Activated CD4-positive, alpha-beta T cell treated with anti-CD3 and anti-CD28 coated beads, Interleukin-2, amount 50 U/mL, for 16 hours (primary cell): ENCODE measurements at regions not wholly inside any gene's neighbourhood (a gene's known extent, or its start where the extent isn't known, plus 50 kb on each side); places are given as distances from the start of the nearest gene placed in this dataset.
"Not testable (repeated sequence)": the region's sequence is repeated elsewhere in the genome, so short reads cannot be mapped to it uniquely, and the experiment has no call there.

Source experiments
- DNase-seq: peaks from one replicate; pipeline ENCODE4 v3.0.0-alpha.2; 2020

DNA sequence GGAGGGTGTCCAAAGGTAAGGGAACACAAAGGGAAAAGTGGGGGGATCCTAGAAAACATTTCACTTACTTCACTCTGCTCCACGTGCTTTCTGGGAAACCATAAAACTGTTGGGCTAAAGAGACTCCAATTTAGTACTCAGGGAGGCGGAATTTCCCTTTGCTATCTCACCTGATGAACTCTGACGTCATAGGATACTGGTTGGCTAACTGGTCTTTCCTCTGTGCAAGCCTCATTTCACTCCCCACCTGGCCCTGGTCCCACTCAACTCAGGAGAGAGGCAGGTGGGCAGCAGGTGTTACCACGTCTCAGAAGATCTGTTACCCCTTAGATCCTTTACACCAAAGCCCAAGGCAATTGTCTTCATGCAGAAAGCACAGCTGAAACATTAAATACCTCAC, 51.8 kb upstream of the PMAIP1 start:
- DNase-seq: no peak

DNA sequence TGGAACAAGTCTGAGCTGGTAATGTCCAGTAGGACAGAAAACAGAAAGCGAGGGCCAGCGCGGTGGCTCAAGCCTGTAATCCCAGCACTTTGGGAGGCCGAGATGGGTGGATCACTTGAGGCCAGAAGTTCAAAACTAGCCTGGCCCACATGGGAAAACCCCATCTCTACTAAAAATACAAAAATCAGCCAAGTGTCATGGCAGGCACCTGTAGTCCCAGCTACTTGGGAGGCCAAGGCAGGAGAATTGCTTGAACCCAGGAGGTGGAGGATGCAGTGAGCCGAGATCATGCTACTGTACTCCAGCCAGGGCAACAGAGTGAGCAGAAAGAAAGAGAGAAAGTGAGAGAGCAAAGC, 52.3 kb upstream of the PMAIP1 start:
- DNase-seq: not testable (repeated sequence)

DNA sequence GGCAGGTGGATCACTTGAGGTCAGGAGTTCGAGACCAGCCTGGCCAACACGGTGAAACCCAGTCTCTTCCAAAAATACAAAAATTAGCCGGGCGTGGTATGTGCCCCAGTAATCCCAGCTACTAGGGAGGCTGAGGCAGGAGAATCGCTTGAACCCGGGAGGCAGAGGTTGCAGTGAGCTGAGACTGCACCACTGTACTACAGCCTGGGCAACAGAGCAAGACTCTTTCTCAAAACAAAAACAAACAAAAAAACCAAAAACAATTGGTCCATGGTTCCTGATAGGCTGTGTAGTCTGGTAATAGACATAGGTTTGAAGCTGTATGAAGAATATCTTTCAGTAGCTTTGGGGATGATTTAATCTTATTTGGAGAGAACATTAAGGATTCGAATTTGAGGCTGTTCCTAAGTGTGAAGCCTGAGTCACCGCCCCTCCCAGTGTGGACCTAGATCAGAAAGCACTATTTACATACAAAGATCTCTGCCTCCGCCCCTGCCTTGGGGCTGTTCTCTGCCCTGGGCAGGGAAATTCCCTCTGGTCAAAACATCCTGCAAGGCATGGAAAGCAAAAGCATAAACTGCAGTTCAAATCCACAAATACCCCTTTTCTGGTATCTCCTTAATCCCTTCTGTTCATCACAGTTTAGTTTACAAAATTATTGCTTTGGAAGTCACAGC, 52.8 kb upstream of the PMAIP1 start:
- DNase-seq: peak; percentile 69

- no peak for DNase-seq
Measured at GRCh38 chr18:59842947-59843346, 56.8 kb upstream of the PMAIP1 start.

GRCh38 chr18:59839931-59840685, 59.7 kb upstream of the PMAIP1 start:
- no peak for DNase-seq

DNA sequence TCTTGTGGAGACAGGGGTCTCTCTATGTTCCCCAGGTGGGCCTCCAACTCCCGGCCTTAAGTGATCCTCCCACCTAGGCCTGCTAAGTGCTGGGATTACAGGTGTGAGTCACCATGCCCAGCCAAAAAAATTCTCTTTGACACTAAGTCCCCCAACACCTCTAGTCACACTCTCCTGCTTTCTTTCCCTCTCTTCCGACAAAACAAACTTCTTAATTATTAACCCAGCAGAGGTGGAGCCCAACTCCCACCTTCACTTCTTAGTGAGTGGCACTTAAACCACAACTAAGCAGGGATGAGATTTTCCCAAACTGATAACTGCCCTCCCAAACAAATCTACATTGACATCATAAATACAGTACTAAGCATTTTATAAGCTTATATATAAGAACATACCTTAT, 60.5 kb upstream of the PMAIP1 start:
- DNase-seq: no peak

GRCh38 chr18:59837586-59837985, 62.2 kb upstream of the PMAIP1 start:
- peak; percentile 74 for DNase-seq

- no peak for DNase-seq
Measured at GRCh38 chr18:59835605-59836379, 64.0 kb upstream of the PMAIP1 start.

DNA sequence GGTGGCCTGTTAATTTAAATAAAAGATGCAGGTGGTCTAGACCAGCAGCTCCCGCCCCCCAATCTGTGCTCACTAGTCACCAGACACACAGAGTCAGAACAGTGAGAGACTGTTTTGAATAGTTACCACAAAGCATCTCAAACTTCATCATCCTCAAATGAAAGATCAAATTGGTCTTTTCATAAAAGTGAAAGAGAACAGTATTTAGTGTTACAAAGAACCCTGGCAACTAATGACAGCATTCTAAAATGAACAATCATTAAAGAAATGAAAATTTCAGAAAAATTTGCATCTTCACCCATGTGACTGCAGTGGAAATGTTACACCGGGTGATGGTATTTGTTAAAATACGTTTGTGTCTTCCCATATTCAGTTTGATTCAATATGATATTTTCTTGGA, 65.5 kb upstream of the PMAIP1 start:
- DNase-seq: peak; percentile 44

DNA sequence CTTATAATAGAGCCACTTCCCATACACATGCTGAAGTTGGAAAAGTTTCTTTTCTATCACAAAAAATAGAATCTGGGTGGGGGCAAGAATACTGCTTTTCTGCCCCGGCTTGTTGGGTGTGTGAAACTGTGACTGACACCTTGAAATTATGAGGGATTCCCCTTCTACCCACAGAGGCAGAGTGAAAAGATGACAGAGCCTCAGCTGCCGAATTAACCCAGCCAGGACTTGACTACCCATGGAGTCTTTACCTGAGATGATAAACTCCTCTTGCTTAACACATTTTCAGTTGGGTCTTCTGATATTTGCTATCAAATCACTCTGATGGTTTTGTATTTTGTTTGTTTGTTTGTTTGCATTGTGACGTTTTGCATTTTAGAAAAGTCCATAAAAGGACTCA, 66.0 kb upstream of the PMAIP1 start:
- DNase-seq: peak; percentile 52

DNA sequence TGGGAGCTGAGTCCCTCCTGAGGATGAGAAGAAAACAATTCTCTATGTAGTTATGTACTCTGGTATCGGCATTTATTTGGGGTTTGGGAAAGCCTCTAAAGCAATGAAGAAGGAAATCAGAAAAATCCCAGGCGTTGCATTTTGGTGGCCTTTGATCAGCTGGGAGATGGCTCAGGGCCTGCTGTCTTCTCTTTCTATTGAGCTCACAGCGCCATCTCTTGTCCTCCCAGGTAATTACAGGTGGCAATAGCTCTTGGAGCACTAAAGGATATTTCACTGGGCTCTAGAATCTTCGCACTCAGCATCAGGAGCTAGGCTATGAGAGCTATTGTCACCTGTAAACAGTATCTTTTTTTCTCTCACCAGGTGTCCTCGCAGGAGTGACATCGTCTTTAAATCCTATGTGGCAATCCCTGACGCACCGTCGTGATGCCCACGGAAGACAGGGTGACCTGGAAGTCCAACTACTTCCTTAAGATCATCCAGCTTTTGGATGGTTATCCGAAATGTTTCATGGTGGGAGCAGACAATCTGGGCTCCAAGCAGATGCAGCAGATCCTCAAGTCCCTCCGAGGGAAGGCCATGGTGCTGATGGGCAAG, 76.1 kb upstream of the PMAIP1 start:
- DNase-seq: peak; percentile 67

GRCh38 chr18:59822612-59823550, 76.9 kb upstream of the PMAIP1 start:
- no peak for DNase-seq

- DNase-seq: no peak
Measured at GRCh38 chr18:59821983-59822382, 77.8 kb upstream of the PMAIP1 start.

GRCh38 chr18:59820663-59821062, 79.1 kb upstream of the PMAIP1 start:
- DNase-seq: no peak

DNA sequence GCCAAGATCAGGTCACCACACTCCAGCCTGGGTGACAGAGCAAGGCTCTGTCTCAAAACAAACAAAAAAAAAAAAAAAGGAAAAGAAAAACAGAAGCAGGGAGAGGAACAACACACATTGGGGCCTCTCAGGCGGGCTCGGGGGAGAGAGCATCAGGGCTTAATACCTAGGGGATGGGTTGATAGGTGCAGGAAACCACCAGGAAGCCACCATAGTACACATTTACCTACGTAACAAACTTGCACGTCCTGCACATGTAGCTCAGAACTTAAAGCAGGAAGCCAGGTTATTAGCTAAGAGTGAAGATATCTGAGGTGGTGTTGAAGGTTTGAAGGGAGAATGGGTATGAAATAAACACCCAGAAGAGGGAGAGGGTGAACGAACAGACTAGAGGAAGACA, 81.0 kb upstream of the PMAIP1 start:
- DNase-seq: no peak

DNA sequence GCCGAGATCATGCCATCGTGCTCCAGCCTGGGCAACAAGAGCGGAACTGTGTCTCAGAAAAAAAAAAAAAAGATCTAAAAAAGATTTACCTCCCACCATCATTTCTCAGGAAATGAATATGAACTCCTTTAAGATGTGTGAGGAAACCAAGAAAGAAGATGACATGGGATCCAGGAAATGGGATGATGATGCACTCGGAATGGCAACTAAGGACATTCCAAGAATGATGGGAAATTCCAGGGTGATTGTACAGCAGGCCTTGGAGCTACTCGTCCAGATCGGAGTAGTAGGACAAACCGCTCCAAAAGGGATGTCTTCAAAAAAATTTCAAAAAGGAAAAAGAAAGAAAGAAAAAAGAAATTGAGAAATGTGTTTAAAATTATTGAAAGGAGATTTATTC, 84.9 kb upstream of the PMAIP1 start:
- no peak for DNase-seq

DNA sequence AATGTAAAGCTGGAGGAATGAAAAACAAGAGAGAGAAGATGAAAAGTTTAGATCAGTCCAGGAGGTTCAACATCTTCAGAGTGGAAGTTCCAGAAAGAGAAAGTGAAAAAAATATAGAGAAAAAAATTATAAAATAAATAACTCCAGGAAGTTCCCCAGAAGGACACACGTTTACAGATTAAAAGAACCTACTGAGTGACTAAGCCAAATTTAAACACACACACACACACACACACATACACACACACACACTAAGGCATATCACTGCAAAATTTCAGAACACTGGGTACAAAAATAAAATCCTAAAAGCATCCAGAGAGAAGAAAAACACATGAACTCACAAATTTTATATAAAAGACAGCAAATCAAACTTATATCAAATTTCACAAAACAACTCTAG, 85.9 kb upstream of the PMAIP1 start:
- no peak for DNase-seq

DNA sequence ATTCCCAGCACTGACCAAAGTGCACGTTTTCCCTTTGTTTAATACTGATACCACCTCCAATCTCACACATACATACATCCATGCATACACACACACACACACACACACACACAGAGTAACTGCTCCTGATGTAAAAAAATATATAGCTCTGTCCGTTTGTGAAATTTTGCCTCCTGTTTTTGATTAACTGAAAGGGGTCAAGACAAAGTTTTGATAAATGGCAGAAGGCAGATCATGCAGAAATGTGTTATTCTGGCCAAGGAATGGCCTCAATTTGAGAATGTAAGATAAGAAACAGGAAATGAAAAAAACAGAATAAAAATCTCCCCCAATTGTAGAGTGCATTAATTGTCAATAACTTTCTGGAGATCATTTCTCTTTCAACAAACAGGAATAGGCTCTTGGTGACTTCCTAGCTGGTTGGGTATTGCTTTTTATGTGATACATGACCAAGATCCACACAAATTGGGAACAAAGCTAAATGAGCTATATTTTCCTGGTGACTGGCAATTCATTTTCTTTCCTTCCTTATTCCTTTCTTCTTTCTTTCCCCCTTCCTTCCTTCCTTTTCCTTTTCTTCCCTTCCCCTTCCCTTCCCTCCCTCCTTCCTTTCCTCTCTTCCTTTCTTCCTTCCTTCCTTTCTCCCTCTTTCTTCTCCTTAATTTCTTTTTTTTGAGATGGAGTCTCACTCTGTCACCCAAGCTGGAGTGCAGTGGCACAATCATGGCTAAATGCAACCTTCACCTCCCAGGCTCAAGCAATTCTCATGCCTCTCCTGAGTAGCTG, 88.9 kb upstream of the PMAIP1 start:
- DNase-seq: no peak

DNA sequence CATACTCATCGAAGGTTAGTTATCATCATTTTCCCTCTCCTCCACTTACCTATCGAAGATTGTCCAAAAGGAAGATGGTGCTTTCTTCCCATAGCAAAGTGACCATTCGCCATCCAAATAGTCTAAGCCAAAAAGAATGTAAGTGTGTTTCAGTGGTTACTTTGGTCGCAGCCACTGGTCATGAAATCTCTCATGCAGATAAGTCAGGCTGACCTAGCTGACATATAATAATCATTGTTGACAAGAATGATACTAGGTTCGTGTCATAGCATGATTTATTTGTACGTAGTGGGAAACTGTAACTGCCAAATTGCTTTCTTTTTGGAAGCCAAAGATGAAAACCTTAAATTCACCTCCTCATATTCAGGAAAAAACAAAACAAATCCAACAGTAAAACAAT, 89.6 kb upstream of the PMAIP1 start:
- no peak for DNase-seq

GRCh38 chr18:59802031-59802430, 97.8 kb upstream of the PMAIP1 start:
- DNase-seq: peak; percentile 75

- no peak for DNase-seq
Measured at GRCh38 chr18:59801576-59801975, 98.2 kb upstream of the PMAIP1 start.

GRCh38 chr18:59800897-59801296, 98.9 kb upstream of the PMAIP1 start:
- DNase-seq: peak; percentile 5
